GM19467 (cell line): ENCODE measurements at regions not wholly inside any gene's neighbourhood (a gene's known extent, or its start where the extent isn't known, plus 50 kb on each side); places are given as distances from the start of the nearest gene placed in this dataset.
A peak's percentile ranks its signal among the peaks of the same experiment; 100 is the strongest.
"Not testable (repeated sequence)": the region's sequence is repeated elsewhere in the genome, so short reads cannot be mapped to it uniquely, and the experiment has no call there.

Experiments
- ATAC-seq: cut with Tn5 transposase; IDR thresholded peaks from one replicate; pipeline ENCODE4 v1.9.1; 2021; ENCODE audit warnings: mild to moderate bottlenecking, moderate library complexity; ENCODE audit not compliant: unreplicated experiment

- no peak for ATAC-seq
Measured at GRCh38 chr3:28139288-28139687, 102.1 kb upstream of the CMC1 start.

- no peak for ATAC-seq
Measured at GRCh38 chr3:28139967-28140634, 101.3 kb upstream of the CMC1 start.

- no peak for ATAC-seq
Measured at GRCh38 chr3:28140664-28141063, 100.8 kb upstream of the CMC1 start.

- ATAC-seq: no peak
Measured at GRCh38 chr3:28149960-28150359, 91.5 kb upstream of the CMC1 start.

- ATAC-seq: no peak
Measured at GRCh38 chr3:28150465-28151206, 90.8 kb upstream of the CMC1 start.

- ATAC-seq: no peak
Measured at GRCh38 chr3:28151207-28151550, 90.2 kb upstream of the CMC1 start.

- peak; percentile 88 for ATAC-seq
Measured at GRCh38 chr3:28151608-28152228, 89.7 kb upstream of the CMC1 start.

- no peak for ATAC-seq
Measured at GRCh38 chr3:28155631-28156030, 85.8 kb upstream of the CMC1 start.

- ATAC-seq: not testable (repeated sequence)
Measured at GRCh38 chr3:28156599-28156998, 84.8 kb upstream of the CMC1 start.

GRCh38 chr3:28171962-28172361 is 69.5 kb upstream of the CMC1 start:
- ATAC-seq: peak; percentile 82

GRCh38 chr3:28172748-28173147 is 68.7 kb upstream of the CMC1 start:
- no peak for ATAC-seq

GRCh38 chr3:28173836-28174235 is 67.6 kb upstream of the CMC1 start:
- ATAC-seq: no peak

- ATAC-seq: no peak
Measured at GRCh38 chr3:28186748-28187147, 54.7 kb upstream of the CMC1 start.

- no peak for ATAC-seq
Measured at GRCh38 chr3:28188686-28189085, 52.7 kb upstream of the CMC1 start.

- no peak for ATAC-seq
Measured at GRCh38 chr3:28191363-28191762, 50.1 kb upstream of the CMC1 start.
